Type B pancreatic cell (in vitro differentiated cells): ENCODE measurements at regions not wholly inside any gene's neighbourhood (a gene's known extent, or its start where the extent isn't known, plus 50 kb on each side); places are given as distances from the start of the nearest gene placed in this dataset.

Source experiments
- DNase-seq: peaks from one replicate; pipeline ENCODE4 v3.0.0; 2021; ENCODE audit warnings: mixed read lengths; ENCODE audit not compliant: unreplicated experiment; ENCODE audit errors: extremely low spot score
- H3K27ac Mint-ChIP-seq: 2 replicates; pipeline ENCODE4 v1.8.0; 2021; ENCODE audit warnings: mild to moderate bottlenecking, mixed read lengths
- H3K27me3 Mint-ChIP-seq: 2 replicates; pipeline ENCODE4 v1.8.0; 2021; ENCODE audit warnings: mixed read lengths
- H3K36me3 Mint-ChIP-seq: 2 replicates; pipeline ENCODE4 v1.8.0; 2021; ENCODE audit warnings: mixed read lengths
- H3K4me1 Mint-ChIP-seq: one replicate; pipeline ENCODE4 v1.8.0; 2021; ENCODE audit warnings: mixed read lengths; ENCODE audit not compliant: unreplicated experiment
- H3K4me3 Mint-ChIP-seq: 2 replicates; pipeline ENCODE4 v1.8.0; 2021; ENCODE audit warnings: mild to moderate bottlenecking, mixed read lengths
- H3K9me3 Mint-ChIP-seq: 2 replicates; pipeline ENCODE4 v1.8.0; 2021; ENCODE audit warnings: mixed read lengths
- CTCF ChIP-seq: fragments of 200-600 bp; sonication (generic); conservative IDR thresholded peaks from 2 replicates; pipeline ENCODE4 v1.5.0; 2021; ENCODE audit warnings: antibody characterized with exemption, mild to moderate bottlenecking

GRCh38 chr10:113491967-113492565 is 60.8 kb upstream of the HABP2 start:
- H3K27me3 Mint-ChIP-seq, result peaks cover 43% of the 10 kb centered on the region
- no peak overlapping the region for H3K4me3 Mint-ChIP-seq
- DNase-seq, result no peak
- H3K36me3 Mint-ChIP-seq, result no peaks in the 10 kb centered on the region
- peaks cover 5% of the 10 kb centered on the region for H3K9me3 Mint-ChIP-seq
- H3K4me1 Mint-ChIP-seq, result peaks cover 26% of the 10 kb centered on the region
- H3K27ac Mint-ChIP-seq, result no peak overlapping the region
- no peak for TF ChIP-seq CTCF

- Mint-ChIP-seq H3K36me3 (no peaks in the 10 kb centered on the region), H3K4me1 (peaks cover 27% of the 10 kb centered on the region), H3K27ac (peak overlapping the region; percentile 52), H3K9me3 (peaks cover 5% of the 10 kb centered on the region), H3K27me3 (peaks cover 47% of the 10 kb centered on the region), H3K4me3 (no peak overlapping the region)
- no peak for TF ChIP-seq CTCF
- no peak for DNase-seq
Measured at GRCh38 chr10:113493195-113493594, 59.7 kb upstream of the HABP2 start.

GRCh38 chr10:113493882-113494301 is 59.0 kb upstream of the HABP2 start:
- Mint-ChIP-seq H3K9me3 (peaks cover 5% of the 10 kb centered on the region), H3K4me3 (peak overlapping the region; percentile 9), H3K4me1 (peaks cover 28% of the 10 kb centered on the region), H3K27me3 (peaks cover 47% of the 10 kb centered on the region), H3K36me3 (no peaks in the 10 kb centered on the region), H3K27ac (peak overlapping the region; percentile 79)
- DNase-seq, result no peak
- no peak for TF ChIP-seq CTCF

- H3K27me3 Mint-ChIP-seq, result peaks cover 51% of the 10 kb centered on the region
- TF ChIP-seq CTCF, result no peak
- no peak overlapping the region for H3K4me3 Mint-ChIP-seq
- no peak for DNase-seq
- no peaks in the 10 kb centered on the region for H3K36me3 Mint-ChIP-seq
- H3K27ac Mint-ChIP-seq, result no peak overlapping the region
- peaks cover 37% of the 10 kb centered on the region for H3K4me1 Mint-ChIP-seq
- peaks cover 5% of the 10 kb centered on the region for H3K9me3 Mint-ChIP-seq
Measured at GRCh38 chr10:113494761-113495160, 58.1 kb upstream of the HABP2 start.

GRCh38 chr10:113495553-113495952 is 57.3 kb upstream of the HABP2 start:
- Mint-ChIP-seq H3K9me3 (peaks cover 5% of the 10 kb centered on the region), H3K36me3 (no peaks in the 10 kb centered on the region), H3K27ac (no peak overlapping the region), H3K27me3 (peaks cover 55% of the 10 kb centered on the region), H3K4me1 (peaks cover 39% of the 10 kb centered on the region), H3K4me3 (peak overlapping the region; percentile 15)
- no peak for DNase-seq
- TF ChIP-seq CTCF, result no peak
